Naive thymus-derived CD4-positive, alpha-beta T cell (primary cell): ENCODE measurements at regions not wholly inside any gene's neighbourhood (a gene's known extent, or its start where the extent isn't known, plus 50 kb on each side); places are given as distances from the start of the nearest gene placed in this dataset.

Source experiments
- ATAC-seq: fragments of 150-1000 bp; cut with Tn5 transposase; 2 replicates; pipeline ENCODE4 v1.10.0; 2021; ENCODE audit warnings: mild to moderate bottlenecking, moderate library complexity
- CTCF ChIA-PET: fragments of 350-600 bp; sonication (Branson Sonifier 250); formaldehyde crosslinking; loops from one replicate; lab custom pipeline; 2021; ENCODE audit warnings: antibody characterized with exemption; lab: Charles Lee
- POLR2A ChIA-PET: fragments of 350-600 bp; sonication (Branson Sonifier 250); formaldehyde crosslinking; loops from one replicate; lab custom pipeline; 2021; ENCODE audit warnings: antibody characterized with exemption, inconsistent platforms; lab: Charles Lee
- DNase-seq, 9 donors: peaks; one replicate each; pipeline versions ENCODE4 v3.0.0 to v3.0.0-alpha.2; 2020 to 2022; ENCODE audit warnings: mixed read lengths in 1 of 9
- H3K27ac ChIP-seq: one replicate; pipeline ENCODE4 v1.7.0; 2013; ENCODE audit warnings: mild to moderate bottlenecking, low read depth, low read length, moderate library complexity
- H3K27me3 ChIP-seq, 2 donors: one replicate each; pipeline ENCODE4 v1.7.0; 2013; ENCODE audit warnings: low read length in 2 of 2, mild to moderate bottlenecking in 2 of 2, moderate library complexity in 2 of 2; ENCODE audit not compliant: control insufficient read depth in 2 of 2, insufficient read depth in 2 of 2
- H3K36me3 ChIP-seq, 3 experiments: 1 replicate in 2 of 3; 2 replicates in 1 of 3; pipeline ENCODE4 v1.7.0; 2013; ENCODE audit warnings: low read length in 3 of 3, mild to moderate bottlenecking in 3 of 3, moderate library complexity in 1 of 3; ENCODE audit not compliant: insufficient read depth in 3 of 3, control insufficient read depth in 2 of 3
- H3K4me1 ChIP-seq, 2 donors: one replicate each; pipeline ENCODE4 v1.7.0; 2013; ENCODE audit warnings: low read length in 2 of 2, mild to moderate bottlenecking in 2 of 2, moderate library complexity in 1 of 2; ENCODE audit not compliant: control insufficient read depth in 2 of 2, insufficient read depth in 2 of 2
- H3K4me3 ChIP-seq: 2 replicates; pipeline ENCODE4 v1.7.0; 2013; ENCODE audit warnings: mild to moderate bottlenecking, low read length
- H3K9me3 ChIP-seq, 3 experiments: 1 replicate in 2 of 3; 2 replicates in 1 of 3; pipeline ENCODE4 v1.7.0; 2013; ENCODE audit warnings: low read length in 3 of 3; ENCODE audit not compliant: control insufficient read depth in 2 of 3
- H3K27ac Mint-ChIP-seq, 9 donors: one replicate each; pipeline ENCODE4 v1.8.0; 2020 to 2022; ENCODE audit warnings: mixed read lengths in 9 of 9, mild to moderate bottlenecking in 8 of 9, moderate library complexity in 5 of 9, inconsistent platforms in 2 of 9
- H3K27me3 Mint-ChIP-seq, 5 donors: one replicate each; pipeline ENCODE4 v1.8.0; 2021 to 2022; ENCODE audit warnings: mixed read lengths in 5 of 5, mild to moderate bottlenecking in 1 of 5
- H3K36me3 Mint-ChIP-seq, 5 donors: one replicate each; pipeline ENCODE4 v1.8.0; 2020 to 2022; ENCODE audit warnings: mixed read lengths in 5 of 5, mild to moderate bottlenecking in 3 of 5, inconsistent platforms in 1 of 5
- H3K4me1 Mint-ChIP-seq, 7 donors: one replicate each; pipeline ENCODE4 v1.8.0; 2020 to 2022; ENCODE audit warnings: mixed read lengths in 7 of 7, mild to moderate bottlenecking in 3 of 7, inconsistent platforms in 1 of 7
- H3K4me3 Mint-ChIP-seq, 10 donors: one replicate each; pipeline ENCODE4 v1.8.0; 2020 to 2022; ENCODE audit warnings: mild to moderate bottlenecking in 10 of 10, mixed read lengths in 10 of 10, moderate library complexity in 6 of 10, inconsistent platforms in 2 of 10
- H3K9me3 Mint-ChIP-seq, 11 donors: one replicate each; pipeline ENCODE4 v1.8.0; 2020 to 2022; ENCODE audit warnings: mixed read lengths in 11 of 11, mild to moderate bottlenecking in 4 of 11, inconsistent platforms in 1 of 11, moderate library complexity in 1 of 11
- intact Hi-C, 2 donors: fragments of 100-400 bp; cut with micrococcal nuclease; formaldehyde crosslinking; loops; one replicate each; pipeline ENCODE4 v1.15.1; 2023

- Histone ChIP-seq H3K36me3 (no peaks in the 10 kb centered on the region), H3K9me3 (no peaks in the 10 kb centered on the region), H3K27ac (no peak overlapping the region), H3K27me3 (no peaks in the 10 kb centered on the region), H3K4me3 (no peak overlapping the region), H3K4me1 (no peaks in the 10 kb centered on the region)
- no peak overlapping the region for H3K4me3 Mint-ChIP-seq
- no peaks in the 10 kb centered on the region for H3K9me3 Mint-ChIP-seq
- no peaks in the 10 kb centered on the region for H3K36me3 Mint-ChIP-seq
- DNase-seq (no peak), ATAC-seq (no peak)
- intact Hi-C loops = no loop called here
- peaks cover 5 to 14% (median 6%) of the 10 kb centered on the region in 5 donors for H3K27me3 Mint-ChIP-seq
- H3K27ac Mint-ChIP-seq = no peak overlapping the region
- ChIA-PET POLR2A (no interaction called here), CTCF (no interaction called here)
- H3K4me1 Mint-ChIP-seq = no peaks in the 10 kb centered on the region
Observed at GRCh38 chr6:132910759-132911158, 96.4 kb downstream of the RPS12 start.

- intact Hi-C loops = no loop called here
- H3K27me3 ChIP-seq = peaks cover 0 to 4% of the 10 kb centered on the region in 2 donors
- H3K27ac Mint-ChIP-seq = no peak overlapping the region
- ATAC-seq = no peak
- H3K4me3 ChIP-seq = no peak overlapping the region
- no peaks in the 10 kb centered on the region for H3K36me3 Mint-ChIP-seq
- no peaks in the 10 kb centered on the region for H3K36me3 ChIP-seq
- no peak overlapping the region for H3K27ac ChIP-seq
- no peak for DNase-seq
- ChIA-PET CTCF (no interaction called here), POLR2A (no interaction called here)
- H3K9me3 Mint-ChIP-seq = no peaks in the 10 kb centered on the region
- no peaks in the 10 kb centered on the region for H3K4me1 ChIP-seq
- H3K27me3 Mint-ChIP-seq = peaks cover 5 to 37% (median 26%) of the 10 kb centered on the region in 5 donors
- no peaks in the 10 kb centered on the region for H3K9me3 ChIP-seq
- H3K4me1 Mint-ChIP-seq = no peaks in the 10 kb centered on the region
- no peak overlapping the region for H3K4me3 Mint-ChIP-seq
Observed at GRCh38 chr6:132919045-132919860, 104.9 kb downstream of the RPS12 start.

- intact Hi-C loops = no loop called here
- DNase-seq = no peak
- H3K4me1 ChIP-seq = no peaks in the 10 kb centered on the region
- ATAC-seq = no peak
- Mint-ChIP-seq H3K27me3 (peaks cover 12 to 42% (median 34%) of the 10 kb centered on the region in 5 donors), H3K27ac (no peak overlapping the region), H3K4me1 (peaks cover 0 to 2% (median 0%) of the 10 kb centered on the region in 7 donors), H3K9me3 (peaks cover 0 to 2% (median 0%) of the 10 kb centered on the region in 11 donors), H3K4me3 (no peak overlapping the region), H3K36me3 (no peaks in the 10 kb centered on the region)
- CTCF ChIA-PET = no interaction called here
- H3K9me3 ChIP-seq = no peaks in the 10 kb centered on the region
- H3K27ac ChIP-seq = no peak overlapping the region
- H3K4me3 ChIP-seq = no peak overlapping the region
- POLR2A ChIA-PET = no interaction called here
- no peaks in the 10 kb centered on the region for H3K36me3 ChIP-seq
- peaks cover 0 to 4% of the 10 kb centered on the region in 2 donors for H3K27me3 ChIP-seq
Observed at GRCh38 chr6:132927713-132928112, 113.3 kb downstream of the RPS12 start.

GRCh38 chr6:132929141-132929540, 114.8 kb downstream of the RPS12 start:
- Mint-ChIP-seq H3K4me3 (no peak overlapping the region), H3K9me3 (peaks cover 0 to 2% (median 0%) of the 10 kb centered on the region in 11 donors), H3K27ac (no peak overlapping the region), H3K4me1 (peaks cover 0 to 2% (median 0%) of the 10 kb centered on the region in 7 donors), H3K36me3 (no peaks in the 10 kb centered on the region), H3K27me3 (peaks cover 22 to 51% (median 43%) of the 10 kb centered on the region in 5 donors)
- H3K4me1 ChIP-seq = no peaks in the 10 kb centered on the region
- ATAC-seq (no peak), DNase-seq (no peak)
- intact Hi-C loops = no loop called here
- H3K4me3 ChIP-seq = no peak overlapping the region
- POLR2A ChIA-PET = no interaction called here
- CTCF ChIA-PET = no interaction called here
- H3K27ac ChIP-seq = no peak overlapping the region
- H3K27me3 ChIP-seq = no peaks in the 10 kb centered on the region
- no peaks in the 10 kb centered on the region for H3K36me3 ChIP-seq
- no peaks in the 10 kb centered on the region for H3K9me3 ChIP-seq

- H3K9me3 Mint-ChIP-seq = peaks cover 0 to 2% (median 0%) of the 10 kb centered on the region in 11 donors
- peaks cover 26 to 57% (median 39%) of the 10 kb centered on the region in 5 donors for H3K27me3 Mint-ChIP-seq
- ATAC-seq (no peak), DNase-seq (no peak)
- Histone ChIP-seq H3K9me3 (no peaks in the 10 kb centered on the region), H3K4me3 (no peak overlapping the region), H3K27me3 (no peaks in the 10 kb centered on the region), H3K36me3 (no peaks in the 10 kb centered on the region), H3K4me1 (no peaks in the 10 kb centered on the region), H3K27ac (no peak overlapping the region)
- intact Hi-C loops = loop anchor here in 1 of 2 donors (10.0 kb wide), 1 partner anchor 623 kb away; no protein-coding TSS in a partner anchor
- no peaks in the 10 kb centered on the region for H3K36me3 Mint-ChIP-seq
- POLR2A ChIA-PET = no interaction called here
- H3K4me3 Mint-ChIP-seq = no peak overlapping the region
- H3K4me1 Mint-ChIP-seq = peaks cover 0 to 2% (median 0%) of the 10 kb centered on the region in 7 donors
- H3K27ac Mint-ChIP-seq = no peak overlapping the region
- CTCF ChIA-PET = no interaction called here
Observed at GRCh38 chr6:132931313-132931712, 116.9 kb downstream of the RPS12 start.

GRCh38 chr6:132931936-132932514, 117.7 kb downstream of the RPS12 start:
- Histone ChIP-seq H3K36me3 (no peaks in the 10 kb centered on the region), H3K4me3 (no peak overlapping the region), H3K4me1 (no peaks in the 10 kb centered on the region), H3K9me3 (no peaks in the 10 kb centered on the region), H3K27me3 (no peaks in the 10 kb centered on the region), H3K27ac (no peak overlapping the region)
- Mint-ChIP-seq H3K27me3 (peaks cover 26 to 57% (median 38%) of the 10 kb centered on the region in 5 donors), H3K4me3 (no peak overlapping the region), H3K36me3 (no peaks in the 10 kb centered on the region), H3K4me1 (peaks cover 0 to 2% (median 0%) of the 10 kb centered on the region in 7 donors), H3K27ac (no peak overlapping the region), H3K9me3 (peaks cover 0 to 2% (median 0%) of the 10 kb centered on the region in 11 donors)
- ChIA-PET POLR2A (no interaction called here), CTCF (no interaction called here)
- ATAC-seq (no peak), DNase-seq (no peak)
- intact Hi-C loops = loop anchor here in 1 of 2 donors (10.0 kb wide), 1 partner anchor 623 kb away; no protein-coding TSS in a partner anchor
